ENCODE measurements at regions not wholly inside any gene's neighbourhood (a gene's known extent, or its start where the extent isn't known, plus 50 kb on each side); places are given as distances from the start of the nearest gene placed in this dataset.

GRCh38 chr6:99841297-99841696 lies 152.7 kb downstream of the MCHR2 start:
- no peak overlapping the region for H2BK5ac ChIP-seq (ENCODE audit: low read length)
- no peak overlapping the region for H2BK15ac ChIP-seq (replicated peaks; ENCODE audit: low read depth)
- no CpG with 5 or more reads among the region's 1 CpG for WGBS (ENCODE audit: extremely low coverage, insufficient coverage, low lambda C conversion rate)
- H2BK120ac ChIP-seq (ENCODE audit: low read depth, low read length): no peak overlapping the region
- no peak overlapping the region for H4K5ac ChIP-seq (ENCODE audit: low read length)
- H4K8ac ChIP-seq (ENCODE audit: low read depth, low read length): no peak overlapping the region
- H3K27ac ChIP-seq (ENCODE audit: low read depth, low read length): no peak overlapping the region
- H3K36me3 ChIP-seq (ENCODE audit: control insufficient read depth, insufficient read depth, low read length): no peaks in the 10 kb centered on the region
- H3K4me3 ChIP-seq (ENCODE audit: low read length): no peak overlapping the region
- DNase-seq: no peak
- H3K79me2 ChIP-seq (ENCODE audit: control insufficient read depth, insufficient read depth, low read length): no peaks in the 10 kb centered on the region
- no peak overlapping the region for H3K18ac ChIP-seq (ENCODE audit: low read length)
- H3K4ac ChIP-seq (ENCODE audit: low read depth, low read length): no peak overlapping the region
- H3K9ac ChIP-seq (ENCODE audit: low read length): no peak overlapping the region
- H3K79me1 ChIP-seq (ENCODE audit: low read length): no peaks in the 10 kb centered on the region
- no peak overlapping the region for H3K56ac ChIP-seq (ENCODE audit: low read length)
- no peak overlapping the region for H2AK5ac ChIP-seq (ENCODE audit: low read length)
- H3K23ac ChIP-seq (ENCODE audit: low read length): no peak overlapping the region
- H3K27me3 ChIP-seq (ENCODE audit: insufficient read depth, low read length, poor library complexity): no peaks in the 10 kb centered on the region
- no peak overlapping the region for H3K4me2 ChIP-seq (ENCODE audit: low read length)
- no peaks in the 10 kb centered on the region for H3K4me1 ChIP-seq (ENCODE audit: control insufficient read depth, low read depth, low read length)

- no peak overlapping the region for H2BK15ac ChIP-seq (replicated peaks; ENCODE audit: low read depth)
- H4K5ac ChIP-seq (ENCODE audit: low read length): no peak overlapping the region
- H3K79me2 ChIP-seq (ENCODE audit: control insufficient read depth, insufficient read depth, low read length): no peaks in the 10 kb centered on the region
- no peaks in the 10 kb centered on the region for H3K4me1 ChIP-seq (ENCODE audit: control insufficient read depth, low read depth, low read length)
- H2BK5ac ChIP-seq (ENCODE audit: low read length): no peak overlapping the region
- no peak overlapping the region for H3K18ac ChIP-seq (ENCODE audit: low read length)
- no peaks in the 10 kb centered on the region for H3K27me3 ChIP-seq (ENCODE audit: insufficient read depth, low read length, poor library complexity)
- H2AK5ac ChIP-seq (ENCODE audit: low read length): no peak overlapping the region
- WGBS (ENCODE audit: extremely low coverage, insufficient coverage, low lambda C conversion rate): no CpG with 5 or more reads among the region's 2 CpGs
- H3K4ac ChIP-seq (ENCODE audit: low read depth, low read length): no peak overlapping the region
- DNase-seq: no peak
- no peaks in the 10 kb centered on the region for H3K79me1 ChIP-seq (ENCODE audit: low read length)
- no peak overlapping the region for H3K23ac ChIP-seq (ENCODE audit: low read length)
- no peaks in the 10 kb centered on the region for H3K36me3 ChIP-seq (ENCODE audit: control insufficient read depth, insufficient read depth, low read length)
- H3K56ac ChIP-seq (ENCODE audit: low read length): no peak overlapping the region
- H3K9ac ChIP-seq (ENCODE audit: low read length): no peak overlapping the region
- H3K4me2 ChIP-seq (ENCODE audit: low read length): no peak overlapping the region
- no peak overlapping the region for H2BK120ac ChIP-seq (ENCODE audit: low read depth, low read length)
- H3K4me3 ChIP-seq (ENCODE audit: low read length): no peak overlapping the region
- H3K27ac ChIP-seq (ENCODE audit: low read depth, low read length): no peak overlapping the region
- no peak overlapping the region for H4K8ac ChIP-seq (ENCODE audit: low read depth, low read length)
Measured at GRCh38 chr6:99846006-99846405, 148.0 kb downstream of the MCHR2 start.

- H3K9ac ChIP-seq (ENCODE audit: low read length): no peak overlapping the region
- H2AK5ac ChIP-seq (ENCODE audit: low read length): no peak overlapping the region
- no peak overlapping the region for H2BK15ac ChIP-seq (replicated peaks; ENCODE audit: low read depth)
- WGBS (ENCODE audit: extremely low coverage, insufficient coverage, low lambda C conversion rate): no CpG with 5 or more reads among the region's 2 CpGs
- no peak overlapping the region for H3K27ac ChIP-seq (ENCODE audit: low read depth, low read length)
- no peaks in the 10 kb centered on the region for H3K79me1 ChIP-seq (ENCODE audit: low read length)
- H3K18ac ChIP-seq (ENCODE audit: low read length): no peak overlapping the region
- H3K79me2 ChIP-seq (ENCODE audit: control insufficient read depth, insufficient read depth, low read length): no peaks in the 10 kb centered on the region
- no peak overlapping the region for H3K56ac ChIP-seq (ENCODE audit: low read length)
- H4K8ac ChIP-seq (ENCODE audit: low read depth, low read length): no peak overlapping the region
- no peak for DNase-seq
- H3K4me2 ChIP-seq (ENCODE audit: low read length): no peak overlapping the region
- no peak overlapping the region for H4K5ac ChIP-seq (ENCODE audit: low read length)
- H2BK120ac ChIP-seq (ENCODE audit: low read depth, low read length): no peak overlapping the region
- no peak overlapping the region for H2BK5ac ChIP-seq (ENCODE audit: low read length)
- H3K4ac ChIP-seq (ENCODE audit: low read depth, low read length): no peak overlapping the region
- no peaks in the 10 kb centered on the region for H3K4me1 ChIP-seq (ENCODE audit: control insufficient read depth, low read depth, low read length)
- H3K4me3 ChIP-seq (ENCODE audit: low read length): no peak overlapping the region
- no peaks in the 10 kb centered on the region for H3K27me3 ChIP-seq (ENCODE audit: insufficient read depth, low read length, poor library complexity)
- no peak overlapping the region for H3K23ac ChIP-seq (ENCODE audit: low read length)
- H3K36me3 ChIP-seq (ENCODE audit: control insufficient read depth, insufficient read depth, low read length): no peaks in the 10 kb centered on the region
Measured at GRCh38 chr6:99850841-99851240, 143.2 kb downstream of the MCHR2 start.

DNA sequence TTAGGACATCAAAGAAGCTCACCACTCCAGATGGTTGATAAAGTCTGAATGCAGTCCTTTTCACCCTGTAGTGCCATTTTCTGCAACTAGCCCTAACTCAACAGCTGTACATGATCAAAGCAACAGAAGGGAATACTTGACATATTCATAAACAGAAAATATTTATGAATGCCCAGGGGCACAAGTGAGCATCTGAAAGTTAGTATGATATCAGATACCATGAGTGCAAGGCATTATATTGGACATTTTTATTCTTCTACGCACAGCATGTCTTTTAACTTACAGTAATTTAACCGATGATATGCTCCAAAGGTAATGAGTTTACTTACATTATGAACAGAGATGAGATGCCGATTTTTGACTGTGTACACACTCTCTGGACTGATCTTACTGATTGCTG lies 142.0 kb downstream of the MCHR2 start:
- Histone ChIP-seq H3K27ac (ENCODE audit: low read depth, low read length) (no peak overlapping the region), H3K36me3 (ENCODE audit: control insufficient read depth, insufficient read depth, low read length) (no peaks in the 10 kb centered on the region), H2AK5ac (ENCODE audit: low read length) (no peak overlapping the region), H3K79me2 (ENCODE audit: control insufficient read depth, insufficient read depth, low read length) (no peaks in the 10 kb centered on the region), H2BK15ac (replicated peaks; ENCODE audit: low read depth) (no peak overlapping the region), H2BK5ac (ENCODE audit: low read length) (no peak overlapping the region), H4K8ac (ENCODE audit: low read depth, low read length) (no peak overlapping the region), H2BK120ac (ENCODE audit: low read depth, low read length) (no peak overlapping the region), H3K79me1 (ENCODE audit: low read length) (no peaks in the 10 kb centered on the region), H3K23ac (ENCODE audit: low read length) (no peak overlapping the region), H3K56ac (ENCODE audit: low read length) (no peak overlapping the region), H3K4me1 (ENCODE audit: control insufficient read depth, low read depth, low read length) (no peaks in the 10 kb centered on the region), H3K9ac (ENCODE audit: low read length) (no peak overlapping the region), H3K4me2 (ENCODE audit: low read length) (no peak overlapping the region), H3K27me3 (ENCODE audit: insufficient read depth, low read length, poor library complexity) (no peaks in the 10 kb centered on the region), H3K4me3 (ENCODE audit: low read length) (no peak overlapping the region), H4K5ac (ENCODE audit: low read length) (no peak overlapping the region), H3K4ac (ENCODE audit: low read depth, low read length) (no peak overlapping the region), H3K18ac (ENCODE audit: low read length) (no peak overlapping the region)
- WGBS (ENCODE audit: extremely low coverage, insufficient coverage, low lambda C conversion rate): no CpG with 5 or more reads among the region's 3 CpGs
- DNase-seq: no peak

GRCh38 chr6:99867026-99867425 lies 127.0 kb downstream of the MCHR2 start:
- Histone ChIP-seq H2AK5ac (ENCODE audit: low read length) (no peak overlapping the region), H3K9ac (ENCODE audit: low read length) (no peak overlapping the region), H4K5ac (ENCODE audit: low read length) (no peak overlapping the region), H3K27me3 (ENCODE audit: insufficient read depth, low read length, poor library complexity) (no peaks in the 10 kb centered on the region), H3K18ac (ENCODE audit: low read length) (no peak overlapping the region), H3K4me1 (ENCODE audit: control insufficient read depth, low read depth, low read length) (no peaks in the 10 kb centered on the region), H3K36me3 (ENCODE audit: control insufficient read depth, insufficient read depth, low read length) (no peaks in the 10 kb centered on the region), H3K4me3 (ENCODE audit: low read length) (no peak overlapping the region), H3K4me2 (ENCODE audit: low read length) (no peak overlapping the region), H3K56ac (ENCODE audit: low read length) (no peak overlapping the region), H3K79me1 (ENCODE audit: low read length) (no peaks in the 10 kb centered on the region), H2BK120ac (ENCODE audit: low read depth, low read length) (no peak overlapping the region), H3K79me2 (ENCODE audit: control insufficient read depth, insufficient read depth, low read length) (no peaks in the 10 kb centered on the region), H3K27ac (ENCODE audit: low read depth, low read length) (no peak overlapping the region), H4K8ac (ENCODE audit: low read depth, low read length) (no peak overlapping the region), H2BK5ac (ENCODE audit: low read length) (no peak overlapping the region), H3K23ac (ENCODE audit: low read length) (no peak overlapping the region), H3K4ac (ENCODE audit: low read depth, low read length) (no peak overlapping the region), H2BK15ac (replicated peaks; ENCODE audit: low read depth) (no peak overlapping the region)
- no CpG with 5 or more reads among the region's 3 CpGs for WGBS (ENCODE audit: extremely low coverage, insufficient coverage, low lambda C conversion rate)
- no peak for DNase-seq

GRCh38 chr6:99868074-99868702 lies 125.8 kb downstream of the MCHR2 start:
- Histone ChIP-seq H3K4me1 (ENCODE audit: control insufficient read depth, low read depth, low read length) (no peaks in the 10 kb centered on the region), H4K8ac (ENCODE audit: low read depth, low read length) (no peak overlapping the region), H3K4me2 (ENCODE audit: low read length) (no peak overlapping the region), H2BK120ac (ENCODE audit: low read depth, low read length) (no peak overlapping the region), H3K9ac (ENCODE audit: low read length) (no peak overlapping the region), H3K27ac (ENCODE audit: low read depth, low read length) (no peak overlapping the region), H4K5ac (ENCODE audit: low read length) (no peak overlapping the region), H3K4ac (ENCODE audit: low read depth, low read length) (no peak overlapping the region), H3K27me3 (ENCODE audit: insufficient read depth, low read length, poor library complexity) (no peaks in the 10 kb centered on the region), H2BK15ac (replicated peaks; ENCODE audit: low read depth) (no peak overlapping the region), H3K79me2 (ENCODE audit: control insufficient read depth, insufficient read depth, low read length) (no peaks in the 10 kb centered on the region), H3K79me1 (ENCODE audit: low read length) (no peaks in the 10 kb centered on the region), H3K4me3 (ENCODE audit: low read length) (no peak overlapping the region), H3K23ac (ENCODE audit: low read length) (no peak overlapping the region), H2BK5ac (ENCODE audit: low read length) (no peak overlapping the region), H3K36me3 (ENCODE audit: control insufficient read depth, insufficient read depth, low read length) (no peaks in the 10 kb centered on the region), H2AK5ac (ENCODE audit: low read length) (no peak overlapping the region), H3K18ac (ENCODE audit: low read length) (no peak overlapping the region), H3K56ac (ENCODE audit: low read length) (no peak overlapping the region)
- peak; percentile 69 for DNase-seq
- WGBS (ENCODE audit: extremely low coverage, insufficient coverage, low lambda C conversion rate): no CpG with 5 or more reads among the region's 13 CpGs

All from mesendoderm (in vitro differentiated cells).